Nephron (organoid): ENCODE measurements at regions not wholly inside any gene's neighbourhood (a gene's known extent, or its start where the extent isn't known, plus 50 kb on each side); places are given as distances from the start of the nearest gene placed in this dataset.

Experiments
- H3K27ac Mint-ChIP-seq, 3 experiments: 2 replicates each; pipeline ENCODE4 v1.8.0; 2020; ENCODE audit warnings: mixed read lengths in 3 of 3, mild to moderate bottlenecking in 2 of 3, moderate library complexity in 1 of 3
- H3K27me3 Mint-ChIP-seq: 2 replicates; pipeline ENCODE4 v1.8.0; 2021; ENCODE audit warnings: low read depth, mild to moderate bottlenecking, moderate library complexity, mixed read lengths
- H3K36me3 Mint-ChIP-seq: 2 replicates; pipeline ENCODE4 v1.8.0; 2020; ENCODE audit warnings: low read depth, mixed read lengths
- H3K4me1 Mint-ChIP-seq: 2 replicates; pipeline ENCODE4 v1.8.0; 2020; ENCODE audit warnings: mixed read lengths
- H3K4me3 Mint-ChIP-seq, 3 experiments: 2 replicates each; pipeline ENCODE4 v1.8.0; 2020; ENCODE audit warnings: mild to moderate bottlenecking in 3 of 3, mixed read lengths in 3 of 3, moderate library complexity in 2 of 3
- H3K9me3 Mint-ChIP-seq: 2 replicates; pipeline ENCODE4 v1.8.0; 2020; ENCODE audit warnings: mixed read lengths
- TF ChIP-seq, protein P1 (sequence below), 3 experiments: fragments of 200-600 bp; sonication (generic); IDR thresholded peaks; one replicate each; pipeline ENCODE4 v1.5.0; 2021; ENCODE audit warnings: antibody characterized with exemption in 3 of 3; ENCODE audit not compliant: unreplicated experiment in 3 of 3

GRCh38 chr6:82741325-82741995 is 324.2 kb downstream of the UBE3D start:
- TF ChIP-seq, protein P1, sequence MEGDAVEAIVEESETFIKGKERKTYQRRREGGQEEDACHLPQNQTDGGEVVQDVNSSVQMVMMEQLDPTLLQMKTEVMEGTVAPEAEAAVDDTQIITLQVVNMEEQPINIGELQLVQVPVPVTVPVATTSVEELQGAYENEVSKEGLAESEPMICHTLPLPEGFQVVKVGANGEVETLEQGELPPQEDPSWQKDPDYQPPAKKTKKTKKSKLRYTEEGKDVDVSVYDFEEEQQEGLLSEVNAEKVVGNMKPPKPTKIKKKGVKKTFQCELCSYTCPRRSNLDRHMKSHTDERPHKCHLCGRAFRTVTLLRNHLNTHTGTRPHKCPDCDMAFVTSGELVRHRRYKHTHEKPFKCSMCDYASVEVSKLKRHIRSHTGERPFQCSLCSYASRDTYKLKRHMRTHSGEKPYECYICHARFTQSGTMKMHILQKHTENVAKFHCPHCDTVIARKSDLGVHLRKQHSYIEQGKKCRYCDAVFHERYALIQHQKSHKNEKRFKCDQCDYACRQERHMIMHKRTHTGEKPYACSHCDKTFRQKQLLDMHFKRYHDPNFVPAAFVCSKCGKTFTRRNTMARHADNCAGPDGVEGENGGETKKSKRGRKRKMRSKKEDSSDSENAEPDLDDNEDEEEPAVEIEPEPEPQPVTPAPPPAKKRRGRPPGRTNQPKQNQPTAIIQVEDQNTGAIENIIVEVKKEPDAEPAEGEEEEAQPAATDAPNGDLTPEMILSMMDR (IDR thresholded peaks at IDR 0.05; ENCODE audit: unreplicated experiment in 3 of 3), result no peak
- Mint-ChIP-seq H3K4me1 (peaks cover 54% of the 10 kb centered on the region), H3K27ac (no peak overlapping the region), H3K4me3 (no peak overlapping the region), H3K9me3 (no peaks in the 10 kb centered on the region), H3K27me3 (no peaks in the 10 kb centered on the region), H3K36me3 (no peaks in the 10 kb centered on the region)

GRCh38 chr6:82741996-82742385 is 323.6 kb downstream of the UBE3D start:
- Mint-ChIP-seq H3K36me3 (no peaks in the 10 kb centered on the region), H3K27me3 (no peaks in the 10 kb centered on the region), H3K27ac (no peak overlapping the region), H3K4me1 (peaks cover 49% of the 10 kb centered on the region), H3K9me3 (no peaks in the 10 kb centered on the region), H3K4me3 (no peak overlapping the region)
- TF ChIP-seq, protein P1 (IDR thresholded peaks at IDR 0.05; ENCODE audit: unreplicated experiment in 3 of 3), result no peak

GRCh38 chr6:82744286-82745015 is 321.2 kb downstream of the UBE3D start:
- H3K4me3 Mint-ChIP-seq, result no peak overlapping the region
- H3K36me3 Mint-ChIP-seq, result no peaks in the 10 kb centered on the region
- H3K27me3 Mint-ChIP-seq, result no peaks in the 10 kb centered on the region
- TF ChIP-seq, protein P1 (IDR thresholded peaks at IDR 0.05; ENCODE audit: unreplicated experiment in 3 of 3), result no peak
- H3K27ac Mint-ChIP-seq, result no peak overlapping the region
- peaks cover 31% of the 10 kb centered on the region for H3K4me1 Mint-ChIP-seq
- no peaks in the 10 kb centered on the region for H3K9me3 Mint-ChIP-seq

GRCh38 chr6:82750556-82750955 is 315.1 kb downstream of the UBE3D start:
- Mint-ChIP-seq H3K36me3 (no peaks in the 10 kb centered on the region), H3K4me1 (no peaks in the 10 kb centered on the region), H3K27me3 (no peaks in the 10 kb centered on the region), H3K9me3 (peaks cover 4% of the 10 kb centered on the region), H3K27ac (no peak overlapping the region), H3K4me3 (no peak overlapping the region)
- TF ChIP-seq, protein P1 (IDR thresholded peaks at IDR 0.05; ENCODE audit: unreplicated experiment in 3 of 3), result no peak

GRCh38 chr6:82751718-82752117 is 313.9 kb downstream of the UBE3D start:
- Mint-ChIP-seq H3K36me3 (no peaks in the 10 kb centered on the region), H3K9me3 (peaks cover 10% of the 10 kb centered on the region), H3K27ac (no peak overlapping the region), H3K4me3 (no peak overlapping the region), H3K4me1 (no peaks in the 10 kb centered on the region), H3K27me3 (no peaks in the 10 kb centered on the region)
- TF ChIP-seq, protein P1 (IDR thresholded peaks at IDR 0.05; ENCODE audit: unreplicated experiment in 3 of 3), result no peak
